ENCODE measurements at regions not wholly inside any gene's neighbourhood (a gene's known extent, or its start where the extent isn't known, plus 50 kb on each side); places are given as distances from the start of the nearest gene placed in this dataset.

- no peak for TF ChIP-seq REST (IDR thresholded peaks at IDR 0.05; ENCODE audit: low read depth)
- TF ChIP-seq EGR1 (IDR thresholded peaks at IDR 0.05): no peak
- no peak for TF ChIP-seq CEBPB (IDR thresholded peaks at IDR 0.05)
- no peak for TF ChIP-seq NFIC (IDR thresholded peaks at IDR 0.05)
- TF ChIP-seq EP300 (IDR thresholded peaks at IDR 0.05; ENCODE audit: borderline replicate concordance): no peak
- TF ChIP-seq TCF12 (IDR thresholded peaks at IDR 0.05; ENCODE audit: low read depth): no peak
- TF ChIP-seq TAF1 (IDR thresholded peaks at IDR 0.05; ENCODE audit: low read depth): no peak
- TF ChIP-seq TEAD4 (IDR thresholded peaks at IDR 0.05): 0 out of 2 replicates have a peak, but pooled peaks have one; percentile 49
- no peak for TF ChIP-seq MAX (IDR thresholded peaks at IDR 0.05)
- no peak for TF ChIP-seq ZBTB7A (IDR thresholded peaks at IDR 0.05; ENCODE audit: low read depth)
- no peak for TF ChIP-seq YY1 (IDR thresholded peaks at IDR 0.05; ENCODE audit: low read depth)
Observed at GRCh38 chr1:70840260-70840953, 207.2 kb downstream of the PTGER3 start.
